DOHH2 (cell line): ENCODE measurements at regions not wholly inside any gene's neighbourhood (a gene's known extent, or its start where the extent isn't known, plus 50 kb on each side); places are given as distances from the start of the nearest gene placed in this dataset.
A peak's percentile ranks its signal among the peaks of the same experiment; 100 is the strongest.

ENCODE experiments used
- H3F3A ChIP-seq: fragments of 200-600 bp; sonication (generic), shearing (Covaris generic); 2 replicates; pipeline ENCODE4 v1.6.0; 2016; ENCODE audit warnings: antibody characterized with exemption, mild to moderate bottlenecking; ENCODE audit not compliant: control insufficient read depth, insufficient read depth
- H3K27ac ChIP-seq: fragments of 200-600 bp; sonication (generic); 2 replicates; pipeline ENCODE4 v1.5.1; 2014; ENCODE audit warnings: low read depth, mild to moderate bottlenecking, low read length, moderate library complexity
- H3K27me3 ChIP-seq: fragments of 200-600 bp; sonication (generic); 2 replicates; pipeline ENCODE4 v1.6.1; 2014; ENCODE audit warnings: mild to moderate bottlenecking, low read length, mixed read lengths; ENCODE audit not compliant: control insufficient read depth
- H3K36me3 ChIP-seq: fragments of 200-600 bp; sonication (generic); 2 replicates; pipeline ENCODE4 v1.6.1; 2014; ENCODE audit warnings: mild to moderate bottlenecking, low read length, moderate library complexity, mixed read lengths; ENCODE audit not compliant: control insufficient read depth
- H3K4me1 ChIP-seq: fragments of 200-600 bp; sonication (generic); 2 replicates; pipeline ENCODE4 v1.6.1; 2014; ENCODE audit warnings: mild to moderate bottlenecking, low read length, mixed read lengths; ENCODE audit not compliant: control insufficient read depth
- H3K4me2 ChIP-seq: fragments of 200-600 bp; sonication (generic); 2 replicates; pipeline ENCODE4 v1.6.0; 2014; ENCODE audit warnings: mild to moderate bottlenecking, low read length, moderate library complexity
- H3K4me3 ChIP-seq: fragments of 200-600 bp; sonication (generic); 2 replicates; pipeline ENCODE4 v1.5.1; 2014; ENCODE audit warnings: mild to moderate bottlenecking, low read length, mixed read lengths
- H3K79me2 ChIP-seq: fragments of 200-600 bp; sonication (generic); 2 replicates; pipeline ENCODE4 v1.6.1; 2014; ENCODE audit warnings: mild to moderate bottlenecking, low read length, mixed read lengths; ENCODE audit not compliant: control insufficient read depth
- H3K9me2 ChIP-seq: fragments of 200-600 bp; sonication (generic); replicated peaks from 2 replicates; pipeline ENCODE4 v1.6.1; 2014; ENCODE audit warnings: mild to moderate bottlenecking, low read length, mixed read lengths; ENCODE audit not compliant: control insufficient read depth
- H3K9me3 ChIP-seq: fragments of 200-600 bp; sonication (generic); 2 replicates; pipeline ENCODE4 v1.6.1; 2014; ENCODE audit warnings: antibody characterized with exemption, low read length, mixed read lengths; ENCODE audit not compliant: control insufficient read depth, insufficient read depth
- H4K20me1 ChIP-seq: fragments of 200-600 bp; sonication (generic); 2 replicates; pipeline ENCODE4 v1.6.0; 2014; ENCODE audit warnings: low read depth, mild to moderate bottlenecking, antibody characterized with exemption, low read length, moderate library complexity; ENCODE audit not compliant: control insufficient read depth, insufficient read depth
- EZH2phosphoT487 ChIP-seq: fragments of 200-600 bp; sonication (generic); IDR thresholded peaks from 2 replicates; pipeline ENCODE4 v1.6.1; 2017; ENCODE audit warnings: borderline replicate concordance, mild to moderate bottlenecking, antibody characterized with exemption, low read length, moderate library complexity, mixed read lengths
- TF ChIP-seq, protein P1 (sequence below): fragments of 200-600 bp; sonication (generic); IDR thresholded peaks from one replicate; pipeline ENCODE4 v1.5.1; 2014; ENCODE audit warnings: antibody characterized with exemption, mild to moderate bottlenecking, low read depth, low read length; ENCODE audit not compliant: poor library complexity, severe bottlenecking

DNA sequence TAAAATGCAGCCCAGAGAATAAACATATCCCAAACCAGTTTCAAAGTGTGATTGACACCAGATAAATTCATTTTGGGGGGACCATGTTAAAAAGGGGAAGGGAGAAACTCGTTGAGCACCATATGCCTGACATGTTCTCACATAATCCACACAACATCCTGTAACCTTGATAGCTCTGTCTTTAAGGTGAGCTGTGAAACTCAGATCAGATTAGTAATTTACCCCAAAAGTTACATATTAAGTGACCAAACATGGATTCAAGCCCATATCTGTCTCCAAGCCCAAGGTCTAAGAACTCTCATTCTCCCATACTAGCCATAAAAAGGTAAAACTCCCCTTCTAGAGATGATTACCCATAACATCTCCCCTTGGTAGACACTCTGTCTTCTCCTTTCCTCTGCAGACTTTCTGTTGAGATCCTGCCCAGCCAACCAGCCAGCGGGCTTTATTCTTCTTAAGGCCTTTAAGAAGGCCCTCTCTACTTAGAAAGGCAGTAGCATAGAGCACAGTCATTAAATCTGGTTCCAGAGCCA, 150.7 kb downstream of the CCDC34 start:
- H3K9me2 ChIP-seq, result no peaks in the 10 kb centered on the region
- no peaks in the 10 kb centered on the region for H3K4me1 ChIP-seq
- no peaks in the 10 kb centered on the region for H3K9me3 ChIP-seq
- no peaks in the 10 kb centered on the region for H3K36me3 ChIP-seq
- no peak overlapping the region for H3K4me2 ChIP-seq
- TF ChIP-seq, protein P1, sequence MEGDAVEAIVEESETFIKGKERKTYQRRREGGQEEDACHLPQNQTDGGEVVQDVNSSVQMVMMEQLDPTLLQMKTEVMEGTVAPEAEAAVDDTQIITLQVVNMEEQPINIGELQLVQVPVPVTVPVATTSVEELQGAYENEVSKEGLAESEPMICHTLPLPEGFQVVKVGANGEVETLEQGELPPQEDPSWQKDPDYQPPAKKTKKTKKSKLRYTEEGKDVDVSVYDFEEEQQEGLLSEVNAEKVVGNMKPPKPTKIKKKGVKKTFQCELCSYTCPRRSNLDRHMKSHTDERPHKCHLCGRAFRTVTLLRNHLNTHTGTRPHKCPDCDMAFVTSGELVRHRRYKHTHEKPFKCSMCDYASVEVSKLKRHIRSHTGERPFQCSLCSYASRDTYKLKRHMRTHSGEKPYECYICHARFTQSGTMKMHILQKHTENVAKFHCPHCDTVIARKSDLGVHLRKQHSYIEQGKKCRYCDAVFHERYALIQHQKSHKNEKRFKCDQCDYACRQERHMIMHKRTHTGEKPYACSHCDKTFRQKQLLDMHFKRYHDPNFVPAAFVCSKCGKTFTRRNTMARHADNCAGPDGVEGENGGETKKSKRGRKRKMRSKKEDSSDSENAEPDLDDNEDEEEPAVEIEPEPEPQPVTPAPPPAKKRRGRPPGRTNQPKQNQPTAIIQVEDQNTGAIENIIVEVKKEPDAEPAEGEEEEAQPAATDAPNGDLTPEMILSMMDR, result no peak
- TF ChIP-seq EZH2phosphoT487, result no peak
- no peaks in the 10 kb centered on the region for H3K27me3 ChIP-seq
- H3F3A ChIP-seq, result no peaks in the 10 kb centered on the region
- H3K79me2 ChIP-seq, result no peaks in the 10 kb centered on the region
- no peak overlapping the region for H3K27ac ChIP-seq
- no peak overlapping the region for H3K4me3 ChIP-seq
- H4K20me1 ChIP-seq, result no peaks in the 10 kb centered on the region

DNA sequence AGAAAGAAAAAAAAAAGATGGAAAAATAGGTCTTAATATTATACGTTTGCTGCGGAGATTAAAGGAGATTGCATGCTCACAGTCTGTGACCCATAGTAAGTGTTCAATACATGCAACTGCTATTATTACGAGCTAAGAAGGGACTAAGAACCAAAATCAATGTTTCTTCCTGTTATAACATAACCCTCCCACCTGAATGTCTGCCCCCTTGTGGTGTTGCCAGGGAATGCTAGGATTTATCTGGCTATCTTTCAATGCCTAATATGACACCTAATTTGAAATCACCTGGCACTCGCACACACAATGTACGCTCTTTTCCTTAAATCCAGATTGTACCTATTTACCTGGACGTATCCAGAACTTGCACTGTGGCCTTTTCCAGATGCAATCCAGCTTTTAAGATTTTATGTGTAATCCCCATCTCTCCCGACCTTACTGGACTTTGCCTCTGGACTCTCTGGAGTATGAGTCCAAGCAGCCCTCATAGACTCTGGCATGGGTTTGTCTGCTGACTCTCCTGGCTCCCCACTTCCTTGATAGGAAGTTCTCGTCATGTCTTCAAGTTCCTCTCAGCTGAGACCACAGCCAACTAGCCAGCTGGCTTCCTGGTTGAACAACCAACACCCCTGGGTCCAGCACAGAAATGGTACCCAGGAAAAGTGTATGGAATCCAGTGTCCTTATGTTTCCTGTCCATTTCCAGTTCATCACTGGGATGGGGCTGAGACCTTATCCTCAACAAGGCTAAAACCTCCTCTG, 151.5 kb downstream of the CCDC34 start:
- H3K9me3 ChIP-seq, result no peaks in the 10 kb centered on the region
- no peaks in the 10 kb centered on the region for H3K4me1 ChIP-seq
- no peak overlapping the region for H3K27ac ChIP-seq
- no peak for TF ChIP-seq EZH2phosphoT487
- TF ChIP-seq, protein P1, result peak; percentile 53
- H3K79me2 ChIP-seq, result no peaks in the 10 kb centered on the region
- no peaks in the 10 kb centered on the region for H3K36me3 ChIP-seq
- H3F3A ChIP-seq, result no peaks in the 10 kb centered on the region
- H4K20me1 ChIP-seq, result no peaks in the 10 kb centered on the region
- no peak overlapping the region for H3K4me3 ChIP-seq
- no peaks in the 10 kb centered on the region for H3K27me3 ChIP-seq
- no peaks in the 10 kb centered on the region for H3K9me2 ChIP-seq
- no peak overlapping the region for H3K4me2 ChIP-seq

DNA sequence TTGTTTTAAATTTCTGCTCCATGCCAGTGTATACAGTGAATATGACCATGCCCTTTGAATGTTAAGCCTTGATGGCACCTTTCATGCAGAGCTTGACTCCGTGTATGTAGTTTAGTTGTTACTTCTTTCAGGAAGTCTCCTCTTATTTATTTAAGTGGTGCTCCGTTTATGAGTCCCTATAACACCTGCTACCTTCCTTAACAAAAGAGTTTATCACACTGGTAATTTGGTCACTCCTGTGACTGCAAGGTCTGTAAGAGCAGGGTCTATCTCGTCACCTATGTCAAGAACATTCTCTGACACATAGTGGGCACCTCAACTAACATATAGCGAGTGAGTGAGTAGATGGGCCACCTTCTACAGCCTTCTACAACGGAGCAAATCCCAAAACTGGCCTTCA, 152.5 kb downstream of the CCDC34 start:
- Histone ChIP-seq H3K9me2 (no peaks in the 10 kb centered on the region), H3K4me3 (no peak overlapping the region), H3K9me3 (no peaks in the 10 kb centered on the region), H3K36me3 (no peaks in the 10 kb centered on the region), H3F3A (no peaks in the 10 kb centered on the region), H3K79me2 (no peaks in the 10 kb centered on the region), H4K20me1 (no peaks in the 10 kb centered on the region), H3K27ac (no peak overlapping the region), H3K4me2 (no peak overlapping the region), H3K27me3 (no peaks in the 10 kb centered on the region), H3K4me1 (no peaks in the 10 kb centered on the region)
- no peak for TF ChIP-seq EZH2phosphoT487
- TF ChIP-seq, protein P1, result no peak
